Inflammatory macrophage treated with lipopolysaccharide for 1 hour (primary cell): ENCODE measurements at regions not wholly inside any gene's neighbourhood (a gene's known extent, or its start where the extent isn't known, plus 50 kb on each side); places are given as distances from the start of the nearest gene placed in this dataset.

Source experiments
- DNase-seq, 2 donors: peaks; one replicate each; pipeline ENCODE4 v3.0.0-alpha.2; 2020 to 2022

GRCh38 chr11:131193031-131193501 lies 177.3 kb upstream of the NTM start:
- DNase-seq: no peak

- no peak for DNase-seq
These were observed 175.7 kb upstream of the NTM start for GRCh38 chr11:131194726-131195125.

- no peak for DNase-seq
These were observed 174.5 kb upstream of the NTM start for GRCh38 chr11:131195661-131196517.

DNA sequence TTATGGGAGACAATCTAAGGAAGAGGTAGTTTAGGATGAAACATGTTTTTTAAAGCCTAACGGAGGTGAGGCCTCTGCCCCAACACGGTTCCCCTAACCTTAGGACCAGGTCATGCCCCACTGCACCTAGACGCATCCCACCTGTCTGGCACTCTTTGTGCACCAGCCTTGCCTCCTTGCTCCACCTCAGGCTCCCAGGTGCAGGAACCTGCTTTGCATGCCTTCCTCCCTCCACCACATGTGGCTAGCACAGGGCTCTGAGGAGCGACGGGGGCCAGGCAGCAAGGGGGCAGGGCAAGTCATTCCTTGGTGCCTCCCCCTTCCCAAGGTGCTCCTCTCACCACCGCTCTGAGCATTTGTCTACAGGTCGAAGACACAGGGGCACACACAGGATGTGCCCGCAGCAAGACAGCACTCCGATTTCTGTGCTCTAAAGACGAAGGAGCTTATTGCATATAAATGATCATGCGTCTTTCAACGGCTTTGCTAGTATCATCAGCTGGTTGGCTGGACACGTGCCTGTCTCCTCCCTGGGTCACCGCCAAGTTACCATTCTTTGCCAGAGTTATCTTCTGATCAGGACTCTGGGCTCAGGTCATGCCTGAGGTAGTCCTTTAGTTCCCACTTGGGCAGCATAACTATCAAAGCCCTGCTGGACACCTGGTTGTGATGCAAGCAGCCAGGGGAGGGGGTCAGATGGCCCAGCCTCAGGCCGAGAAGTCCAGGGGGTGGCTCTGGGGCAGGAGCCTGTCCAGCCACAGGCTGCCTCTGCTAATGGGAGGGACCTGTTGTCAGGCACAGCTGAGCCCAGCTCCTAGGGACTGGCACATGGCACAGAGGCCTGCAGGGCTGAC lies 172.0 kb upstream of the NTM start:
- no peak for DNase-seq

- DNase-seq: no peak
These were observed 171.5 kb upstream of the NTM start for GRCh38 chr11:131199015-131199280.

- DNase-seq: no peak
These were observed 168.7 kb upstream of the NTM start for GRCh38 chr11:131201674-131202073.

DNA sequence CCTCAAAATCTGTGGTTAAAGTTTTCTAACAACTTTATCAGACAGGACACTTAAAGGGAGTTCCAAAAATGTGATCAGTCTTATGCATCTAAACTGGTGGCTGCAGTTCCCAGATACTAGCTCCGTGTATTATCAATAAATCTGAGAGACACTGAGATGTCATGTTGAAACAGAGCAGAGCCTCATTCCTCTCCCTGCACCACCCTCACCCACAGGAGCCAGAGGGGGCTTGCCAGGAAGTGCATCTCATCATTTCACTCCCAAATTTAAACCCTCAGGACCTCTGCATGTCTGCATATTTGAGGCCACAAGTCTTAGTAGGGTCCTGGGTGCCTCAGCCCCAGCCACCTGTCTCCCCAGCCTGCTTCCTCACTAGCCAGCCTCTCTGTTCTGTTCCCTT lies 167.4 kb upstream of the NTM start:
- DNase-seq: no peak

- no peak for DNase-seq
These were observed 166.1 kb upstream of the NTM start for GRCh38 chr11:131204282-131204681.

- DNase-seq: no peak
These were observed 165.5 kb upstream of the NTM start for GRCh38 chr11:131204765-131205380.

DNA sequence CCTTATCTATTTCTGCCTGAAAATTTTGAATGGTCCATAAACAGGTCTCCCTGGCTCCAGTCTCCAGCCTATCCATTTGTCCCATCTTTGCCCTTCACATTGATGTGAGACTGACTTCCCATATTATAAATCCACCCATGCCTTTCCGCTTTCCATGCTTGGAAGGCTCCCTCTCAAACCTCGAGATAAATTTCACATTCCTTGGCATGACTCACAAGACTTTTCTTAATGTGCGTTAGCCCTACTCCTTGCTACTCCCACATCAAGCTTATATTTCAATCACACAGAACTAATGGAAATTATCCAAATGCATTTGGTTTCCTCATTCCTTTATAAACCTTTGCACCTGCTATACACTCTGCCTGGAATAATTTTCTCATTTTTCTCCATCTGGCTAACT lies 163.7 kb upstream of the NTM start:
- DNase-seq: no peak

GRCh38 chr11:131207901-131208300 lies 162.5 kb upstream of the NTM start:
- no peak for DNase-seq

DNA sequence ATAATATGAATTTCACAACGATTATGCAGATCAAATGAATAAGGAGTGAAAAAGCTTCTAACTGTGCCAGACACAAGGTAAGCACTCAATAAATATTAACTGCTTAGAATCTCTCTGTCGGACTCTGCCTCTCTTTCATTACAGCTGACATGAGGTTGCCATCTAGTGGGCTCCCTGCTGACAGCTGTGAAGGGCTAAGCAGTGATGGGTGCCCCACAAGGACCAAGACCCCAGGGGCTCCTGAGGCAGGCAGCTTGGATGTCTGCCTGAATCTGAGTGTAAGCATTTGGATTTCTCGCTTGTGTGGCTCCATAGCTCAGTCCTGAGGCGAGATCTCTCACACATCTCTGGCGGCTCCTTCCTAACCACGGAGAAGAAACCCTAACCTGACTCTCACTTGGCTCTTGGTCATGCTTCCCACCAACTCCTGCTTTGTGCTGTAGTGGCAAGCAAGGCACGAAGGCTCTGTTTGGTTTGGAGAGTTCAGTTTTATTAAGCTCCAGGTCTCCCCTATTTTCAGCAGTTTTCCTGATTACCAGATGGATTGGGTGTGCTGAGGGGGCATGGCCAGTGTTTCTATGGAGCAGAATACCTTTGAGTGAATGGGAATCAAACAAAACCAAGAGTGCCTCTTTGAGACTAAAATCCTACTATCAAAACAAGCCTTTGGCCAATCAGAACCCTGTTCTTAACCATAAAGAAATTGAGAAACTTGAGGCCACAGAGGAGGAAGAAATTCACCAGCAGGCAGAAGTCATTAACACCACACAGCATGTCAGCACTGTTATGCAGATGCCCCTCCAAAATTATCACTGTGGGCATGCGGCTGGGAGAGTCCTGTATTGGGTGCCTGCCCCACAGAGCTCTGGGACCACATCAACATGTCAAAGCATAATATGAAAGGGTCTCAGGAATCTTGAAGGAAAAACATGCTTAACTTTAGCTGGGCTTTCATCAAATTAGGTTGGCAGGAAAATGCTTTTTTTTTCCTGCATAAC lies 152.8 kb upstream of the NTM start:
- DNase-seq: no peak

- no peak for DNase-seq
These were observed 151.9 kb upstream of the NTM start for GRCh38 chr11:131218542-131218941.

- DNase-seq: no peak
These were observed 150.8 kb upstream of the NTM start for GRCh38 chr11:131219646-131220045.

DNA sequence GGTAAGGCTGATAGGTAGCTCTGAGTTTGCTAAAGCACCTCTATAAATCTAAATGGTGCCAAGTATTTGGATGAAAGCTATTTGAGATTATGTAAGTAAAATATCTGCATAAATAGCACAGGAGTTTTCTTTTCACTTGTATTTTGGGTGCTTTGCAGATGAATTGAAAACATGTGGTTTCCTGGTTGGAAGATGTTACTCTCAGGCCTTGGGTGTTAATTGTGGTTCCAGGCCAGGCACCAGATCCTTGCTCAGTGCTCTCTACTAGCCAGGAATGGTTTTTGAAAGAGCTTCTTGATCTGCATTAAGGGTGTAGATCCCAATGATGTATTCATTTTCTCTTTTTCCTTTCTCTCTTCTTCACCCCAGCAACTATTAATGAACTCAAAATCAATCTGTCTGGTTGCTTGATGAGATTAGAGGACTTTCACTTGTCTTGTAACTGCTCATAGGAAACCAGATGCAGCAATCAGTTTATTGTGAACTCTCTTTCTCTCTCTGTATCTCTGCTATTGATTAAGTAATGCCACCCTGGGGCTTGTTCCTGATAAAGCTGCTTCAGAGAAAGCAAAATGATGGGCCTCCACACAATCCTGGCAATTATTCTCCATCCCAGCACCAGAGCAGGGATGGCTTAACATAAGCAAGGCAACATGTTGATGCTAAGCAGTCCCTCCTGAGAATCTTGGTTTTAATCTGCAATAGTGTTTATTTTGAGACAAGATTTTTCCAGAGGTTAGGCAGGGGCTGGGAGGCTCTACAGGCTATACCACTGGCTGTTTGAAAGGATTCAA lies 147.0 kb upstream of the NTM start:
- DNase-seq: no peak

DNA sequence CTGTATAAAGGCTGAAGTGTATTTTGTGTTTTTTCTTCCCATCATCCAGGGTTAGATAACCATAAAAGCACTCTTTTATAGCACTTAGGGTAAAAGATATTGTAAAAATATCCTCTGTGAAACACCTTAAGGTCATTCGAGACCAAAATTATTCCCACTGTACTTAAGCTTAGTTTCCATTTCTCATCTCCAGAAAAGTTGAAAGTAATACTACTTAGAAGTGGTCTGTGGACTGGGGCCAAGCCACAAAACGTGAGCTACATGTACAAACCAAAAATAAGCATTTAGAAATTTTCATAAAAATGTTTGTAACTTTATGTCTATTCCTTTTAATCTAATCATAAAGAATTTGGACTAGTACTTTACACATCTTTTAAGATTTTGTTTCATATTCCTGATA lies 142.0 kb upstream of the NTM start:
- DNase-seq: no peak

DNA sequence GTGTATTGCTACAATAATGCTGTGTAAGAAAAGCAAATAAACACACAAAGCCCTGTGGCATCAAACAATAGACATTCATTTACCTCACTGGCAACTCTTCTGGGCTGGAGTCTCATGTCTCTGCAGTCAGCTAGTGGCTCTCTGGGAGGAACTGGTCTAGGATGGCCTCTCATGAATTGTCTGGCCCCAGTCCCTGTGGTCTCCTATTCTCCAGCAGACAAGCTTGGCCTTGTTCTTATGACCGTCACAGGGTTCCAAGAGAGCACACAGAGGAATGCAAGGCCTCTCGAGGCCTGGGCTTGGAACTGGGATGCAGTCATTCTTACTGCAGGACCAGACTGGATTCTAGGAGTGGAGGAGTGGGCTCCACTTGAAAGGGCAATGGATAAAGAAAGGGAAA lies 141.2 kb upstream of the NTM start:
- DNase-seq: no peak

DNA sequence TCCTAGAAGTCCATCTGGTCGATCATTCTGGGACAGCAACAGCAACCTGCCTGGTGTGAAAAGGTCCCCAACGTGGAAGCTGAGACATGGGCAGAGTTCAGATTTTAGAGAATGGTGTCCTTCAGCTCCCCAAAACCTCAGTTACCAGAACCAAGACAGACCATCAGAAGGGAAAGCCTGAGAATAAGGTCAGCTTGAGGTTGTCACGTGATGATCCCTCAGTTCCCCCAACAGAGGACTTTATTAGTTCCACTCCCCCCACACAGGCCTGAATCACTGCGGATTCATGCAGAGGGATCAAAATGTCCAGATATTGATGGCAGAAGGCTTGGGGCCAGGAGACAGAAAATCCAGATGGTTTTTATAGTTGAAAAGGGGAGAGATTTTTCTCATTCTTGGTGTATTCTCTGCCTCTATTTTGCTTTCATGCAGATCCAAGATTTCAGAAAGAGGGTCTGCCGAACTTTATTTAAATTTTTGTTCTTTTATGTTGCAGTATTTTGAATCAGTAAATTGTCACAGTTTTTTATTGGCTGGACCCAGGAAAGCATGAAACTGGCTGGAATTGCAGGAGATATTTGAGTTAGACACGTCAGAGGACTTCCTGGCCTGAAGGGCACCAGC lies 139.0 kb upstream of the NTM start:
- no peak for DNase-seq

DNA sequence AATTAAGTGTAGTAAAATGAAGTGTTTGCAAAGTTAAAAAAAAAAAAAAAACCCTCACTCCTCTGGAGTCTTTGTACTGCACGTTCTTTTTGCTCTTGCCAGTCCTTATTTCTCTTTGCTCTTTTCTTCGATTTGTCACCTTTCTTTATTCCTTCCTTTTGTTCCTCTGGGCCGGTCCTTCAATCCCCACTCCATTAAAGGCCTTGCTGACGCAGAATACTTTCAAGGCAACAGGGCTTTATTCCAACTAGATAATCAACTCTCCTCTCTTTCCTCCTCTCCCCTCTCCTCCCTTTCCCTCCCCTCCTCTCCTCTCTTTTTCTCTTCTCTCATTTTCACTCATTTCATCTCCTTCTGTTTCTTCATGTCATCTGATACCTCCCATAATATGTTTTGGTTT lies 138.2 kb upstream of the NTM start:
- no peak for DNase-seq

DNA sequence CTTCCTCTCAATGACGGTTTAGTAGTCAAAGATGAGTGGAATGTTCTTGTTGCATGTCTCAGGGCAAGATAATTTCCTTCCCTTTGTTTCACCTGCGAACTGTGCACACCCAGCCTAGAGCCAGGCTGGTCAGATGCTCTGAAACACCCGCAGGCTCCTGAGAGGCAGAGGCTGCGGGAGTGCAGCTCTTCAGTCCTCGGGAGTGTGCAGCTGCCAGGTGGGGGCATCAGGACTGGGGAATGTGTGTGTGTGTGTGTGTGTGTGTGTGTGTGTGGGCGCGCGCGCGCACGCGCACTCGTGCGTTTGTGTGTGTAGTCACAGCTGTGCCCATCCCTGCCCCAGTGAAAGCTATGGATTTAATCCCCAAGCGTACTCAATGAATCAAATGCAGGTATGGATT lies 136.2 kb upstream of the NTM start:
- no peak for DNase-seq
